ENCODE measurements at regions not wholly inside any gene's neighbourhood (a gene's known extent, or its start where the extent isn't known, plus 50 kb on each side); places are given as distances from the start of the nearest gene placed in this dataset.

GRCh38 chr13:111895896-111896821 is 170.8 kb upstream of the SOX1 start:
- DNase-seq: no peak

- no peak for DNase-seq
These were observed 169.6 kb upstream of the SOX1 start for GRCh38 chr13:111897178-111897845.

GRCh38 chr13:111897846-111898215 is 169.1 kb upstream of the SOX1 start:
- no peak for DNase-seq

DNA sequence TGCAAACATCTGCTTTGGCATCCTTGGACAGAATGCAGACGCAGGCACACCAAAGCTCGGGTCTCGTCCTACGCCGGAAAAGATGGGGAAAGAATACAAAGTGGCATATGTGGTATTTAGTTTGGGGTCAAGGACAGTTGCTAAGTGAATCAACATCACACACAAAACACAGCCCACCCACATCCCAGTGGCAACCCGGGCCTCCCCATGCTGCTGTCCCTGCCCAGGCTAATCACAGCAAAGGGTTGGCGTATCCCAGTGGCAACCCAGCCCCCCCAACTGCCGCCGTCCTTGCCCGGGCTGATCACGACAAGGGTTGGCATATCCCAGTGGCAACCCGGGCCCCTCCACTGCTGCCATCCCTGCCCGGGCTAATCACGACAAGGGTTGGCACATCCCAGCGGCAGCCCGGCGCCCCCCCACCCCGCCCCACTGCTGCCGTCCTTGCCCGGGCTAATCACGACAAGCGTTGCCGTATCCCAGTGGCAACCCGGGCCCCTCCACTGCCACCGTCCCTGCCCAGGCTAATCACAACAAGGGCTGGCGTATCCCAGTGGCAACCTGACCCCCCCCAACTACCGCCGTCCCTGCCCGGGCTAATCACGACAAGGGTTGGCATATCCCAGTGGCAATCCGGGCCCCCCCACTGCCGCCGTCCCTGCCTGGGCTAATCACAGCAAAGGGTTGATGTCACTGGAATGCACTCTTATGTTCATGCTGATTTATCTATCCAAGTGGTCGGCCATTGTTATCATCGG is 167.8 kb upstream of the SOX1 start:
- DNase-seq: no peak

- no peak for DNase-seq
These were observed 167.1 kb upstream of the SOX1 start for GRCh38 chr13:111899714-111900389.

GRCh38 chr13:111900390-111901131 is 166.4 kb upstream of the SOX1 start:
- DNase-seq: no peak

- DNase-seq: no peak
These were observed 165.6 kb upstream of the SOX1 start for GRCh38 chr13:111901267-111901915.

GRCh38 chr13:111902726-111903125 is 164.2 kb upstream of the SOX1 start:
- no peak for DNase-seq

GRCh38 chr13:111903143-111903542 is 163.8 kb upstream of the SOX1 start:
- no peak for DNase-seq

DNA sequence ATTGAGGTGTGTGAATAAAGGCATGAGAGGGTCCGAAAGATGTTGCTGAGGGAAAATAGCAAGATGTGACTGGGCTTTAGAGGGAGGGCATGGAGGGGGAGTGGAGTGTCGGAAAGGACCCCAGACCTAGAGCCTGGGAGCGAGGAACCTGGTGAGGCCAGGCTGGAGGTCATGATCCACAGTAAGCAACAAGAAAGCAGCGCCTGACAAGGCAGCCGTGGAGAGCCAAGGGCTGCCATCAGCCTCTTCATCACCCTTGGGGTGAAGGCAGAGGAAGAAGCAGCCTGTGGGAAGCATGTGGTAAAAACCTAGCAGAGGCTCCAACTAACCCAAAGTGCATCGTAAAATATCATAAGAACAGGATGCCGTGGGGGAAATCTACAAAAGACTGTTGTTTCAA is 162.8 kb upstream of the SOX1 start:
- no peak for DNase-seq

GRCh38 chr13:111904701-111905608 is 162.0 kb upstream of the SOX1 start:
- DNase-seq: no peak

GRCh38 chr13:111905609-111905945 is 161.4 kb upstream of the SOX1 start:
- DNase-seq: no peak

GRCh38 chr13:111906306-111906705 is 160.6 kb upstream of the SOX1 start:
- DNase-seq: no peak

GRCh38 chr13:111906816-111907215 is 160.1 kb upstream of the SOX1 start:
- DNase-seq: no peak

DNA sequence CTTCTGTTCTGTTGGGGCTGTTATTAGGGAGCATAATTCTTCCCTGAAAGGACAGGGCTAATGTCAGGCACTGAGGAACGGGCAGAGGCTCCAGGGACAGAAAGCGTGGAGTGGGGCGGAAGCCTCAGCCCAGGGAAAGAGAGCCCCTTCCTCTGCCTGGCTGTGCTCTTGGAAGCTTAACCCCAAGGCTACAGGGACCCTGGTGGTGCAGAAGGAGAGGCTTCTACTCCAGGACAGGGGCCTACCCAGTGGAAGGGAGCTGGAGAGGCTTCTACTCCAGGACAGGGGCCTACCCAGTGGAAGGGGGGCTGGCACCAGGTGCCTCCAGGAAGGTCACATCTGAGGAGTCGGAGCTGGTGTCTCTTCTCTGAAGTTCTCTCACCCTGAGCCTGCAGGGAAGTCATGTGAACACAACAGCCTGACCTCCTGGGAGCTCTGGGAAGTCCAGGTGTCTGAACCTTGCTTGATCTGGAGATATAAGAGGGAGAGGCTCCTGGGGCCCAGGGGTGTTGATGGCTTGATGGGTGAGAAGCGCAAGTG is 159.5 kb upstream of the SOX1 start:
- DNase-seq: no peak

- no peak for DNase-seq
These were observed 158.6 kb upstream of the SOX1 start for GRCh38 chr13:111908361-111908760.

DNA sequence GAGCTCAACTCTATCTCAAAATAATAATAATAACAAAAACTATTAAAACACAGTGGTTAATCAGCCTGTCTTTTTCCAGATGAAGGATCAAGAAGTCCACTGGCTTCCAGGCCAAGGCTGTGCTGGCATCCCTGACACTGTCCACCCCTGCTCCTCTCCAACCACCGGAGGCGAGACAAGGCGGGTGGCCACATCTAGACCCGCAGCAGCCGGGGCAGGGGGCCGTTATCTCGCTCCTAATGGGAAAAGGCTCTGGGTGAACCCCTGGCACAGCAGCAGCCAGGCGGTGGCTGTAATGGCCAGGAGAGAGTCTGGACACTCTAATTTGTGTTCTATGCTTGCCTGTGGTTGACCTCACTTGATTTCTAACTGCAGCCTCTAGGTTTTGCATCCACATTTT is 158.0 kb upstream of the SOX1 start:
- no peak for DNase-seq

- no peak for DNase-seq
These were observed 157.4 kb upstream of the SOX1 start for GRCh38 chr13:111909501-111909900.

- DNase-seq: no peak
These were observed 156.8 kb upstream of the SOX1 start for GRCh38 chr13:111909971-111910671.

All from NCI-H748 treated with DMSO at 0.1 percent for 48 hours (cell line).